Kidney (tissue), 13 donors: ENCODE measurements at regions not wholly inside any gene's neighbourhood (a gene's known extent, or its start where the extent isn't known, plus 50 kb on each side); places are given as distances from the start of the nearest gene placed in this dataset.
A peak's percentile ranks its signal among the peaks of the same experiment; 100 is the strongest.

ENCODE experiments used
- DNase-seq, 5 donors: peaks; one replicate each; pipeline ENCODE4 v3.0.0-alpha.2; 2013 to 2020
- FAIRE-seq: peaks from 2 replicates; lab custom pipeline; 2012; peaks lifted over from hg19 to GRCh38; lab: Jason Lieb, UNC
- H3K27ac ChIP-seq, 2 donors: one replicate each; pipeline ENCODE4 v1.7.0; 2013; ENCODE audit warnings: low read depth in 2 of 2, low read length in 2 of 2, inconsistent platforms in 1 of 2
- H3K27me3 ChIP-seq: one replicate; pipeline ENCODE4 v1.7.1; 2013; ENCODE audit warnings: low read length, inconsistent platforms; ENCODE audit not compliant: control insufficient read depth, insufficient read depth
- H3K36me3 ChIP-seq, 3 donors: one replicate each; pipeline versions ENCODE4 v1.7.0 to v1.7.1; 2013; ENCODE audit warnings: low read length in 3 of 3, control low read depth in 1 of 3, inconsistent platforms in 1 of 3; ENCODE audit not compliant: insufficient read depth in 3 of 3, control insufficient read depth in 2 of 3
- H3K4me1 ChIP-seq, 3 donors: one replicate each; pipeline versions ENCODE4 v1.7.0 to v1.7.1; 2013; ENCODE audit warnings: low read length in 3 of 3, inconsistent platforms in 1 of 3, low read depth in 1 of 3; ENCODE audit not compliant: control insufficient read depth in 2 of 3, insufficient read depth in 2 of 3
- H3K4me3 ChIP-seq, 3 donors: one replicate each; pipeline versions ENCODE4 v1.7.0 to v1.8.1; 2013; ENCODE audit warnings: low read length in 3 of 3, control low read depth in 1 of 3, inconsistent platforms in 1 of 3
- H3K9ac ChIP-seq, 3 donors: one replicate each; pipeline versions ENCODE4 v1.7.0 to v1.7.1; 2013; ENCODE audit warnings: low read length in 3 of 3, control low read depth in 1 of 3, inconsistent platforms in 1 of 3
- H3K9me3 ChIP-seq, 3 donors: one replicate each; pipeline versions ENCODE4 v1.7.0 to v1.7.1; 2013; ENCODE audit warnings: low read length in 3 of 3, control low read depth in 1 of 3, inconsistent platforms in 1 of 3; ENCODE audit not compliant: control insufficient read depth in 2 of 3, insufficient read depth in 1 of 3
- CTCF ChIP-seq: IDR thresholded peaks from 3 replicates; pipeline ENCODE4 v1.5.1; 2012; ENCODE audit warnings: mild to moderate bottlenecking, moderate library complexity, borderline replicate concordance; ENCODE audit not compliant: insufficient read depth; ENCODE audit errors: extremely low read depth
- intact Hi-C: fragments of 100-400 bp; cut with DNase I; formaldehyde crosslinking; loops from one replicate; pipeline ENCODE4 v1.11.1; 2022
- donor health status: control.
- donor health status: control.
- donor health status: control.
- donor health status: control.
- donor health status: control.
- donor health status: DM: yes; HTN: yes; CAD: no.
- donor health status: Normal renal cell carcinoma (clear cell type).

GRCh38 chr10:128713874-128714570 lies 587.8 kb upstream of the MKI67 start:
- Histone ChIP-seq H3K4me1 (no peaks in the 10 kb centered on the region), H3K27ac (no peak overlapping the region), H3K9ac (no peak overlapping the region), H3K27me3 (no peaks in the 10 kb centered on the region), H3K36me3 (no peaks in the 10 kb centered on the region), H3K4me3 (no peak overlapping the region), H3K9me3 (no peaks in the 10 kb centered on the region)
- DNase-seq (peak in 2 of 5 donors; percentile 34 to 37), FAIRE-seq (no peak)
- no peak for TF ChIP-seq CTCF
- intact Hi-C loops, result no loop called here

GRCh38 chr10:128714644-128715415 lies 588.6 kb upstream of the MKI67 start:
- no peak overlapping the region for H3K9ac ChIP-seq
- DNase-seq (peak in 3 of 5 donors; percentile 61 to 81 (median 66)), FAIRE-seq (no peak)
- no peak for TF ChIP-seq CTCF
- H3K4me3 ChIP-seq, result no peak overlapping the region
- intact Hi-C loops, result no loop called here
- H3K9me3 ChIP-seq, result no peaks in the 10 kb centered on the region
- no peaks in the 10 kb centered on the region for H3K27me3 ChIP-seq
- H3K36me3 ChIP-seq, result no peaks in the 10 kb centered on the region
- H3K27ac ChIP-seq, result no peak overlapping the region
- H3K4me1 ChIP-seq, result no peaks in the 10 kb centered on the region

- Histone ChIP-seq H3K9ac (no peak overlapping the region), H3K36me3 (no peaks in the 10 kb centered on the region), H3K4me3 (no peak overlapping the region), H3K9me3 (no peaks in the 10 kb centered on the region), H3K27ac (no peak overlapping the region), H3K27me3 (no peaks in the 10 kb centered on the region), H3K4me1 (no peaks in the 10 kb centered on the region)
- intact Hi-C loops, result no loop called here
- DNase-seq, result no peak
- no peak for TF ChIP-seq CTCF
- FAIRE-seq, result no peak
These were observed 590.0 kb upstream of the MKI67 start for GRCh38 chr10:128716181-128716580.
